ENCODE measurements at regions not wholly inside any gene's neighbourhood (a gene's known extent, or its start where the extent isn't known, plus 50 kb on each side); places are given as distances from the start of the nearest gene placed in this dataset.

- H3K4me3 ChIP-seq (ENCODE audit: low read length) = no peak overlapping the region
- H3K9me3 ChIP-seq (ENCODE audit: low read depth, low read length) = no peaks in the 10 kb centered on the region
- H3K4me1 ChIP-seq (ENCODE audit: insufficient read depth, low read length) = no peaks in the 10 kb centered on the region
- H3K27me3 ChIP-seq (ENCODE audit: insufficient read depth, low read length) = no peaks in the 10 kb centered on the region
These were observed 176.9 kb downstream of the KCNE4 start for GRCh38 chr2:223228871-223229270.

- H3K9me3 ChIP-seq (ENCODE audit: low read depth, low read length) = no peaks in the 10 kb centered on the region
- no peaks in the 10 kb centered on the region for H3K4me1 ChIP-seq (ENCODE audit: insufficient read depth, low read length)
- no peaks in the 10 kb centered on the region for H3K27me3 ChIP-seq (ENCODE audit: insufficient read depth, low read length)
- H3K4me3 ChIP-seq (ENCODE audit: low read length) = no peak overlapping the region
These were observed 178.4 kb downstream of the KCNE4 start for GRCh38 chr2:223230352-223230751.

GRCh38 chr2:223232285-223232684 lies 180.3 kb downstream of the KCNE4 start:
- Histone ChIP-seq H3K27me3 (ENCODE audit: insufficient read depth, low read length) (no peaks in the 10 kb centered on the region), H3K4me3 (ENCODE audit: low read length) (no peak overlapping the region), H3K4me1 (ENCODE audit: insufficient read depth, low read length) (no peaks in the 10 kb centered on the region)

GRCh38 chr2:223232896-223233295 lies 180.9 kb downstream of the KCNE4 start:
- Histone ChIP-seq H3K9me3 (ENCODE audit: low read depth, low read length) (no peaks in the 10 kb centered on the region), H3K4me3 (ENCODE audit: low read length) (no peak overlapping the region), H3K27me3 (ENCODE audit: insufficient read depth, low read length) (no peaks in the 10 kb centered on the region), H3K4me1 (ENCODE audit: insufficient read depth, low read length) (no peaks in the 10 kb centered on the region)

More at GRCh38 chr2:223232285-223232684, 180.3 kb downstream of the KCNE4 start:
- H3K9me3 ChIP-seq (ENCODE audit: low read depth, low read length) = no peaks in the 10 kb centered on the region

GRCh38 chr2:223235986-223236385 lies 184.0 kb downstream of the KCNE4 start:
- H3K4me1 ChIP-seq (ENCODE audit: insufficient read depth, low read length) = no peaks in the 10 kb centered on the region
- H3K27me3 ChIP-seq (ENCODE audit: insufficient read depth, low read length) = no peaks in the 10 kb centered on the region
- H3K9me3 ChIP-seq (ENCODE audit: low read depth, low read length) = no peaks in the 10 kb centered on the region
- H3K4me3 ChIP-seq (ENCODE audit: low read length) = no peak overlapping the region

GRCh38 chr2:223238301-223238700 lies 186.3 kb downstream of the KCNE4 start:
- Histone ChIP-seq H3K27me3 (ENCODE audit: insufficient read depth, low read length) (no peaks in the 10 kb centered on the region), H3K4me3 (ENCODE audit: low read length) (no peak overlapping the region), H3K9me3 (ENCODE audit: low read depth, low read length) (no peaks in the 10 kb centered on the region), H3K4me1 (ENCODE audit: insufficient read depth, low read length) (no peaks in the 10 kb centered on the region)

GRCh38 chr2:223243233-223243632 lies 191.2 kb downstream of the KCNE4 start:
- H3K4me1 ChIP-seq (ENCODE audit: insufficient read depth, low read length) = no peaks in the 10 kb centered on the region
- no peak overlapping the region for H3K4me3 ChIP-seq (ENCODE audit: low read length)
- no peaks in the 10 kb centered on the region for H3K9me3 ChIP-seq (ENCODE audit: low read depth, low read length)
- no peaks in the 10 kb centered on the region for H3K27me3 ChIP-seq (ENCODE audit: insufficient read depth, low read length)

- Histone ChIP-seq H3K4me3 (ENCODE audit: low read length) (no peak overlapping the region), H3K9me3 (ENCODE audit: low read depth, low read length) (no peaks in the 10 kb centered on the region)
These were observed 195.1 kb downstream of the KCNE4 start for GRCh38 chr2:223247136-223247535.

GRCh38 chr2:223251656-223252229 lies 199.8 kb downstream of the KCNE4 start:
- Histone ChIP-seq H3K27me3 (ENCODE audit: insufficient read depth, low read length) (no peaks in the 10 kb centered on the region), H3K9me3 (ENCODE audit: low read depth, low read length) (no peaks in the 10 kb centered on the region), H3K4me3 (ENCODE audit: low read length) (no peak overlapping the region), H3K4me1 (ENCODE audit: insufficient read depth, low read length) (no peaks in the 10 kb centered on the region)

More at GRCh38 chr2:223247136-223247535, 195.1 kb downstream of the KCNE4 start:
- no peaks in the 10 kb centered on the region for H3K4me1 ChIP-seq (ENCODE audit: insufficient read depth, low read length)
- no peaks in the 10 kb centered on the region for H3K27me3 ChIP-seq (ENCODE audit: insufficient read depth, low read length)

GRCh38 chr2:223260681-223261080 lies 208.7 kb downstream of the KCNE4 start:
- no peaks in the 10 kb centered on the region for H3K27me3 ChIP-seq (ENCODE audit: insufficient read depth, low read length)
- no peaks in the 10 kb centered on the region for H3K9me3 ChIP-seq (ENCODE audit: low read depth, low read length)

GRCh38 chr2:223262946-223263345 lies 211.0 kb downstream of the KCNE4 start:
- Histone ChIP-seq H3K27me3 (ENCODE audit: insufficient read depth, low read length) (no peaks in the 10 kb centered on the region), H3K4me3 (ENCODE audit: low read length) (no peak overlapping the region), H3K9me3 (ENCODE audit: low read depth, low read length) (no peaks in the 10 kb centered on the region), H3K4me1 (ENCODE audit: insufficient read depth, low read length) (no peaks in the 10 kb centered on the region)

More at GRCh38 chr2:223260681-223261080, 208.7 kb downstream of the KCNE4 start:
- H3K4me3 ChIP-seq (ENCODE audit: low read length) = no peak overlapping the region
- H3K4me1 ChIP-seq (ENCODE audit: insufficient read depth, low read length) = no peaks in the 10 kb centered on the region

GRCh38 chr2:223264541-223265193 lies 212.7 kb downstream of the KCNE4 start:
- Histone ChIP-seq H3K4me1 (ENCODE audit: insufficient read depth, low read length) (no peaks in the 10 kb centered on the region), H3K4me3 (ENCODE audit: low read length) (no peak overlapping the region), H3K9me3 (ENCODE audit: low read depth, low read length) (no peaks in the 10 kb centered on the region), H3K27me3 (ENCODE audit: insufficient read depth, low read length) (no peaks in the 10 kb centered on the region)

- H3K9me3 ChIP-seq (ENCODE audit: low read depth, low read length) = no peaks in the 10 kb centered on the region
- no peak overlapping the region for H3K4me3 ChIP-seq (ENCODE audit: low read length)
- H3K27me3 ChIP-seq (ENCODE audit: insufficient read depth, low read length) = no peaks in the 10 kb centered on the region
- no peaks in the 10 kb centered on the region for H3K4me1 ChIP-seq (ENCODE audit: insufficient read depth, low read length)
These were observed 215.4 kb downstream of the KCNE4 start for GRCh38 chr2:223267160-223267951.

GRCh38 chr2:223269386-223269785 lies 217.4 kb downstream of the KCNE4 start:
- Histone ChIP-seq H3K9me3 (ENCODE audit: low read depth, low read length) (no peaks in the 10 kb centered on the region), H3K4me1 (ENCODE audit: insufficient read depth, low read length) (no peaks in the 10 kb centered on the region), H3K27me3 (ENCODE audit: insufficient read depth, low read length) (no peaks in the 10 kb centered on the region), H3K4me3 (ENCODE audit: low read length) (no peak overlapping the region)

GRCh38 chr2:223270548-223270947 lies 218.6 kb downstream of the KCNE4 start:
- H3K4me1 ChIP-seq (ENCODE audit: insufficient read depth, low read length) = no peaks in the 10 kb centered on the region

More at GRCh38 chr2:223270548-223270947, 218.6 kb downstream of the KCNE4 start:
- Histone ChIP-seq H3K27me3 (ENCODE audit: insufficient read depth, low read length) (no peaks in the 10 kb centered on the region), H3K9me3 (ENCODE audit: low read depth, low read length) (no peaks in the 10 kb centered on the region), H3K4me3 (ENCODE audit: low read length) (no peak overlapping the region)

Data from mononuclear cell (primary cell).